Muscle layer of colon (tissue), 2 donors: ENCODE measurements at regions not wholly inside any gene's neighbourhood (a gene's known extent, or its start where the extent isn't known, plus 50 kb on each side); places are given as distances from the start of the nearest gene placed in this dataset.
"Not testable (repeated sequence)": the region's sequence is repeated elsewhere in the genome, so short reads cannot be mapped to it uniquely, and the experiment has no call there.

Source experiments
- H3K27ac ChIP-seq: one replicate; pipeline ENCODE4 v1.7.0; 2013; ENCODE audit warnings: low read depth, mild to moderate bottlenecking, low read length, moderate library complexity
- H3K27me3 ChIP-seq, 2 donors: one replicate each; pipeline ENCODE4 v1.7.0; 2013; ENCODE audit warnings: low read length in 2 of 2, mild to moderate bottlenecking in 2 of 2; ENCODE audit not compliant: insufficient read depth in 2 of 2, control insufficient read depth in 1 of 2
- H3K36me3 ChIP-seq: one replicate; pipeline ENCODE4 v1.7.0; 2013; ENCODE audit warnings: mild to moderate bottlenecking, low read length; ENCODE audit not compliant: insufficient read depth
- H3K4me1 ChIP-seq: one replicate; pipeline ENCODE4 v1.7.0; 2013; ENCODE audit warnings: mild to moderate bottlenecking, low read length; ENCODE audit not compliant: insufficient read depth
- H3K4me3 ChIP-seq, 2 donors: one replicate each; pipeline ENCODE4 v1.7.0; 2013; ENCODE audit warnings: low read length in 2 of 2, low read depth in 1 of 2, mild to moderate bottlenecking in 1 of 2, moderate library complexity in 1 of 2
- H3K9ac ChIP-seq: one replicate; pipeline ENCODE4 v1.7.0; 2013; ENCODE audit warnings: low read length
- H3K9me3 ChIP-seq: one replicate; pipeline ENCODE4 v1.7.0; 2013; ENCODE audit warnings: mild to moderate bottlenecking, low read length
- donor health status: abdominal sarcoma.
- donor health status: Adenocarcinoma of cecum.

DNA sequence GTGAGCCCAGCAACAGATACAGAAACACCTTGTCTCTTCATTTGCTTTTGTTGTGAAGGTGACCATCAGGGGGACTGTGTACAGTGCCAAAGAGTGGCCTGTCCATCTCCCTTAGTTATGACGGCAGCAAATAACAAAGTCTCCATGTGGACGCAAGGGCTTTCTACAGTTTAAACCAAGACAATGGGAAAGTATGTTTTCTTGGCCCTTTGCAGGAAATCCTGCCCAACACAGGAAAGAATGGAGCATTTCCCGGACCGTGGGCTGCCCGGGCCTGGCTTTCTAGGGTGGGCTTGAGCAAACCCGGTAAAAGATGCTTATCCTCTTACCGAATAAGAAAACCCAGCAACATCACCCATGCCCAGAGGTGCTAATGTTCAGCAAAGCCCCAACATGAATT is 87.3 kb downstream of the ZBTB18 start:
- Histone ChIP-seq H3K27me3 (no peaks in the 10 kb centered on the region), H3K9me3 (no peaks in the 10 kb centered on the region), H3K4me1 (no peaks in the 10 kb centered on the region), H3K36me3 (no peaks in the 10 kb centered on the region), H3K4me3 (no peak overlapping the region), H3K9ac (no peak overlapping the region), H3K27ac (no peak overlapping the region)

DNA sequence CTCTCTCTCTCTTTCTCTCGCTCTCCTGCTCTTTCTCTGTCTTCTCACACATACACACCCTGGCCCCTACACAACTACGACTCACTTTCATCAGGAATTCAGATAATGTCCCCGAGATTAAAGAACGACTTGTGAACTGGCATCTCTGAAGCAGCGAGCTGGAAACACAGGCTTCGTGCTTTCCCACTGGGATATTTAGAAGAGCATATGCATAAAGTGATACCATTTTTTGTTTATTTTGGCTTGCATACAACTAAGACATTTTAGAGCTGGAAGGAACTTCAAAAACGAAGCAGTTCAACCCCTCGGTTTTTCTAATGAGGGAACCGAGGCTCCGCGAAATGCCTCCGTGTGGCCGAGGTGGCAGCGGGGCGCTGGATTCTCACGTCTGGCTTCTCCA is 88.6 kb downstream of the ZBTB18 start:
- H3K27ac ChIP-seq, result no peak overlapping the region
- no peaks in the 10 kb centered on the region for H3K9me3 ChIP-seq
- H3K4me1 ChIP-seq, result no peaks in the 10 kb centered on the region
- no peak overlapping the region for H3K4me3 ChIP-seq
- no peak overlapping the region for H3K9ac ChIP-seq
- H3K27me3 ChIP-seq, result no peaks in the 10 kb centered on the region
- no peaks in the 10 kb centered on the region for H3K36me3 ChIP-seq

DNA sequence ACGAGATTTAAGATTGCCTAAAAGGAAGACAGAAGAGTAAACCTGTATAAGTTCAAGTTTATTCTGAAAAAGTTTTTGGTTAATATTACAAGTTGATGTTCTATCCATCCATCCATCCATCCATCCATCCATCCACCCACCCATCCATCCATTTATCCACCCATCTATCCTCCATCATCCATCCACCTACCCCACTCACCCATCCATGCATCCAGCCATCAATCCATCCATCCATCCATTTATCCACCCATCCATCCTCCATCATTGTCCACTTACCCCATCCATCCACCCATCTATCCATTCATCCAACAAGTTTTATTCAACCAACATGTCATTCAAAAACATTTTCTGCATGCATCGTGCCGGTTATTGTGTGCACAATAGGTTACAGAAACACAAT is 89.3 kb downstream of the ZBTB18 start:
- H3K4me1 ChIP-seq, result no peaks in the 10 kb centered on the region
- no peaks in the 10 kb centered on the region for H3K27me3 ChIP-seq
- no peaks in the 10 kb centered on the region for H3K9me3 ChIP-seq
- H3K36me3 ChIP-seq, result no peaks in the 10 kb centered on the region
- no peak overlapping the region for H3K27ac ChIP-seq
- no peak overlapping the region for H3K9ac ChIP-seq
- no peak overlapping the region for H3K4me3 ChIP-seq

DNA sequence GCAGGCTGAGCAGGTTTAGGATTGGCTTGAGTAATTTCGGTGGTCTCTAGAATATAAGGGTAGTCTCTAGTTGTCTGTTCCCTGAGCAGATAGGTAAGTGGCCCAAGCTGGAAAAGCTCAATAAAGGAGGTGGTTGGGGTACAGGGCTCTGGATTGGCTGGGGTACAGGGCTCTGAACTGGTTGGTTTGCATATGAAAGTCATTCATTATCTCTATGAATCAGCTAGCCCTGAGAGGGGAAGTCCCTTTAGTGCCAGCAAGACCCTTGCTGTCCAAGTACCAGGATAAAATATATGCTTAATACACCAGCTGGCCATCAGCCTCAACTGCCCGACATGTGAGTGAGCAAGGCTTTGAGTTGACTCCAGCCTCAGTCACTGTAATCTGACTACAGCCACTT is 93.0 kb downstream of the ZBTB18 start:
- H3K4me1 ChIP-seq, result no peaks in the 10 kb centered on the region
- H3K4me3 ChIP-seq, result no peak overlapping the region

DNA sequence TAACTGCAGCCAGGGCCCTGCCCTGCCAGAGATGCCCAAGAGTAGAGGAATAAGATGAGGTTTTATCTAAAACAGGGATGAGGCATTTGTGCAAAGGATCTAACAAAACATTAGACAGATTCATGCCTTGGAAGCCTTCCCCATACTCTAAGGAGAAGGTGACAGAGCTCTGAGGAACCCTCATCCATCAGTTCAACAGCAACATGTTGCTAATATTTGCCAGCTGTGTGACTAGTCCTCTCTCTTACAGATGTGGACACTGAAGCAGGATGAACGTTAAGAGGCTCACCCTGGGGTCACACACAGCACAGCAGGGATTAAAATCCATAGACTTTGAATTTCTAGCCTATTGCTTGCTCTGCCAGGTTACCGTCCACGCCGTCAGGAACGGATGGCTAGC is 99.0 kb downstream of the ZBTB18 start:
- H3K27me3 ChIP-seq, result no peaks in the 10 kb centered on the region
- H3K9me3 ChIP-seq, result no peaks in the 10 kb centered on the region
- H3K27ac ChIP-seq, result no peak overlapping the region
- no peak overlapping the region for H3K4me3 ChIP-seq
- H3K4me1 ChIP-seq, result no peaks in the 10 kb centered on the region
- no peaks in the 10 kb centered on the region for H3K36me3 ChIP-seq
- H3K9ac ChIP-seq, result no peak overlapping the region

More for the DNA sequence above, 93.0 kb downstream of the ZBTB18 start:
- Histone ChIP-seq H3K9me3 (no peaks in the 10 kb centered on the region), H3K36me3 (no peaks in the 10 kb centered on the region), H3K9ac (no peak overlapping the region), H3K27ac (no peak overlapping the region), H3K27me3 (no peaks in the 10 kb centered on the region)

DNA sequence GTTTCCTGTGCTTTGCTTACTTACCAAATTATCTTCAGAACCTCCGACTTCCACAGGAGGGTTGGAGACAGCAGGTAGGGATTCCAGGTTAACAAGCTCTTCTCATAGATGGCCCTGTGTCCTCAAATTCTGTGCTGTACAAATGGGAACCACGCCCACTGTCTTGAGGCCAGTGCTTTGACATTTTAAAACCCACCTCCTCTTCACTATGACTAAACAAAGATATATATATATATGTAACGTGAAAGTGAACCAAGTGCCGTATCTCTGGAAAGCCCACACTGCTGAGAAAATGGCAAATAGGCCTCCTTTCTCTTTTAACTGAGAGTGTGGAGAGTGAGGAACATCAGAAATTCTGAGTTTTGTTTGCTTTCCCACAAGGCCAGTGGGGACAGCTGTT is 99.6 kb downstream of the ZBTB18 start:
- H3K4me1 ChIP-seq, result no peaks in the 10 kb centered on the region
- no peaks in the 10 kb centered on the region for H3K9me3 ChIP-seq
- no peak overlapping the region for H3K27ac ChIP-seq
- no peak overlapping the region for H3K9ac ChIP-seq
- H3K4me3 ChIP-seq, result no peak overlapping the region
- no peaks in the 10 kb centered on the region for H3K27me3 ChIP-seq
- H3K36me3 ChIP-seq, result no peaks in the 10 kb centered on the region

DNA sequence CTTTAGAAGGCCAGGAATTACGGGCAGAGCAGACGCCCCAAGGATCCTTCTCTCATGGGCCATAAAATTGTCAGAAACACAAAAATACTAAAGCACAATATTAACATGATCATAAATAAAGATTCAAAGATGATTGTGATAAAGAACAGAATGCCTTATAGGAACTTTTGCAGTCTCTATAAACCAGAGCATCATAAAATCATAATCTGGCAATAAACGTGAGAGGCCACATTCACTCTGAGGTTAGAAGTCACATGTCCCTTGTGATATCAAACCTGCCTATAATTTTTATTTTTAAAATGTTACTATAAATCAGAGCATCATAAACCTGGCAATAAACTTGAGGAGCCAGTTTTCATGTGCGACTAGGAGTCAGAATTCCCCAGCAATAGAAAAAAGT is 100.5 kb downstream of the ZBTB18 start:
- Histone ChIP-seq H3K9me3 (no peaks in the 10 kb centered on the region), H3K4me3 (no peak overlapping the region), H3K27ac (no peak overlapping the region), H3K9ac (no peak overlapping the region), H3K4me1 (no peaks in the 10 kb centered on the region), H3K36me3 (no peaks in the 10 kb centered on the region), H3K27me3 (no peaks in the 10 kb centered on the region)

DNA sequence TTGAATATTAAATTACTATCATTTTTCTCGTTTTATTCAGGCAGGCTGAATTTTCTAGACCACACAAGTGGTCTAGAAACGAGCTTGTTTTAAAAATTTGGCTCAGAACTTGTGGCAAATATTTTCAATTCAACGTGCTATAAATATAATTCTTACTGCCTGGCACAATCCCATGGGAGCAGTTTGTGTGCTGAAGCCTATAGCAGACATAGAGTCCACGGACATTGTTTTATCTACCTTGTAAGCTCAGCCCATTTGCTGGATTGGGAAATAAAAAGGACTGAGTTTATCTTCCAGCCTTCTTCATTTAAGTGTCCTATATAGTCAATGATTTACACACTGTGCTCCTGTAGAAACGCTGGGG is 103.4 kb downstream of the ZBTB18 start:
- Histone ChIP-seq H3K4me3 (no peak overlapping the region), H3K9ac (no peak overlapping the region), H3K27ac (no peak overlapping the region), H3K4me1 (no peaks in the 10 kb centered on the region), H3K36me3 (no peaks in the 10 kb centered on the region), H3K27me3 (no peaks in the 10 kb centered on the region), H3K9me3 (no peaks in the 10 kb centered on the region)

DNA sequence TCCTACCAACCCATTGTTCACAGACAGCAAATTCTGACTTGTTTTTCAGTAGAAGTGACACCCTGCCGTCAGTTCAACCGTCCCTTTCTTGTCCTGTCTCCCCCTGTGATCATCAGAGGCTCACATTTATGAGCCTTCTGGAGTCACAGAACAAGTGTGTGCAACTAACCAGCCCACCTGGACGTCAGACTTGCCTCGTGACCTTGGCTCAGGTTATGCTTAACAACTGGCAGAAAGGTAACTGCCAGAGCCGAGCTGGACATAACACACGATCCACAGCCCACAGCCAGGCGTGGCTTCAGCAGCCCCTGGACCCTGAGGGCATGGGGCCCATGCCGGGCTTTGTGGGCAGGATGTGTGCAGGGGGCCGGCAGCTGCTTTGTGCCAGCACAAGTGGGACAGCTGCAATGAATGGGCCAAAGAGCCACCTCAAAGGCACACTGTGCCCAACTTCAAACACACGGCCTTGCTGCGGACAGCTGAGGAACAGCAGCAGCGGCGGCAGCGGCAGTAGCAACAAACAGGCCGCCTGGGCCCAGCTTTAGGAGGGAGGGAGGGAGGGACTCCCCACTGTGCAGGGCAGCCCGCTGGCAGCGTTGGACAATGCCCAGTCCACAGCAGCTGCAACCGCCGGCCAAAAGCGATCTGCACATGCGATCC is 103.9 kb downstream of the ZBTB18 start:
- Histone ChIP-seq H3K4me3 (no peak overlapping the region), H3K27me3 (no peaks in the 10 kb centered on the region), H3K9me3 (no peaks in the 10 kb centered on the region), H3K27ac (no peak overlapping the region), H3K9ac (no peak overlapping the region), H3K36me3 (no peaks in the 10 kb centered on the region), H3K4me1 (no peaks in the 10 kb centered on the region)

DNA sequence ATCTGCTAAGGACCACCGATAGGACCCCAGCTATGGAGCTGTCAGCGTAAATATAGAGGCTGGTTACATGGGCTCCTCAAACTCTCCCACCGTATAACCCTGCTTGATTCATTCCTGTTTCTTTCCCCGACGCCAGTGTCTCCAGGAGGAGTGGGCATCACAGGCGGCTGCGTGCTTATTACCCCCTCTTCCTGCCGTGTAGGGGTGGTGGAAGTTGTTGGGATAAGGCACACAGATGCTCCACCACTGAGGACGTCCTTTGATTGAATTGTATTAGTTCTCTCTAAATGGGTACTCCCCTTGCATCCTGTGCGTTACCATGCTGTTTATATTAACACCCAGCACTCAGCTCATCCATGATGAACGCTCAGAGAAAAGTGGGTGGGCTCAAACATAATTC is 104.6 kb downstream of the ZBTB18 start:
- Histone ChIP-seq H3K4me3 (no peak overlapping the region), H3K9ac (no peak overlapping the region), H3K27me3 (no peaks in the 10 kb centered on the region), H3K27ac (no peak overlapping the region), H3K36me3 (no peaks in the 10 kb centered on the region), H3K9me3 (no peaks in the 10 kb centered on the region), H3K4me1 (no peaks in the 10 kb centered on the region)

DNA sequence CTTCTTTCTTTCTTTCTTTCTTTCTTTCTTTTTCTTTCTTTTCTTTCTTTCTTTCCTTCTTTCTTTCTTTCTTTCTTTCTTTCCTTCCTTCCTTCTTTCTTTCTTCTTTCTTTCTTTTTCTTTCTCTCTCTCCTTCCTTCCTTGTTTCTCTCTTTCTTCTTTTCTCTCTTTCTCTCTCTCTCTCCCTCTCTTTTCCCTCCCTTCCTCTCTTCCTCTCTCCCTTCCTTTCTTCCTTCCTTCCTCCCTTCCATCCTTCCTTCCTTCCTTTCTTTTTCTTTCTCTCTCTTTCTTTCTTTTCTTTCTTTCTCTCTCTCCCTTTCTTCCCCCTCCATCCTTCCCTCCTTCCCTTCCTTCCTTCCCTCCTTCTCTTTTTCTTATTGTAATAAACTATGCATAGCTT is 105.5 kb downstream of the ZBTB18 start:
- H3K36me3 ChIP-seq, H3K27ac ChIP-seq, H3K4me1 ChIP-seq, H3K27me3 ChIP-seq, H3K9me3 ChIP-seq, H3K4me3 ChIP-seq, H3K9ac ChIP-seq: not testable (repeated sequence)

DNA sequence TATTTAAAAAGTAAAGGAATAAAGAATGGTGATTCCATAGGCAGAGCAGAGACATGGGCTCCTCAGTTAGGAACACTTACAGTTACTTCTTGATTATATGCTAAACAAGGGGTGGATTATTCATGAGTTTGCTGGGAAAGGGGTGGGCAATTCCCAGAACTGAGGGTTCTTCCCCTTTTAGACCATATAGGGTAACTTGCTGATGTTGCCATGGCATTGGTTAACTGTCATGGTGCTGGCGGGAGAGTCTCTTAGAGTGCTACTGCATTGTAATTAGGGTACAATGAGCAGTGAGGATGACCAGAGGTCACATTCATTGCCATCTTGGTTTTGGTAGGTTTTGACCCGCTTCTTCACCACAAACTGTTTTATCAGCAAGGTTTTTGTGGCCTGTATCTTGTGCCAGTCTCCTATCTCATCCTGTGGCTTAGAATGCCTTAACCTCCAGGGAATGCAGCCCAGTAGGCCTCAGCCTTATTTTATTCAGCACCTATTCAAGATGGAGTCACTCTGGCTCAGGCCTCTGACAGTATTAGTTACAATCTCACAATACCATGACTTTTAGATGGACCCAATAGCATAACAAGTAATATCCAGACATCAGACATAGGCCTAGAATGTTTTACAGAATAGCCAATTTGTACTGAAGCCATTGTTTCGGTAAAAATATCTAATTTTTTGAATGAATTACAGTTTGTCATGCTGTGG is 106.8 kb downstream of the ZBTB18 start:
- no peak overlapping the region for H3K9ac ChIP-seq
- H3K4me3 ChIP-seq, result no peak overlapping the region
- H3K36me3 ChIP-seq, result no peaks in the 10 kb centered on the region
- H3K9me3 ChIP-seq, result no peaks in the 10 kb centered on the region
- H3K27ac ChIP-seq, result no peak overlapping the region
- no peaks in the 10 kb centered on the region for H3K27me3 ChIP-seq
- H3K4me1 ChIP-seq, result no peaks in the 10 kb centered on the region
